ENCODE measurements at regions not wholly inside any gene's neighbourhood (a gene's known extent, or its start where the extent isn't known, plus 50 kb on each side); places are given as distances from the start of the nearest gene placed in this dataset.

GRCh38 chr2:67891642-67892041 lies 171.2 kb downstream of the C1D start:
- no peaks in the 10 kb centered on the region for H3K4me1 ChIP-seq (ENCODE audit: control insufficient read depth, insufficient read depth, low read length)
- ChIA-PET POLR2A (no interaction called here), SMC1A (ENCODE audit: uncharacterized antibody, unreplicated experiment) (interaction anchor here (0.7 kb wide), 1 partner anchor 735 kb away, joined by 3 read pairs; no protein-coding TSS in a partner anchor), CTCF (no interaction called here), RAD21 (ENCODE audit: unreplicated experiment) (no interaction called here)
- H2AFZ ChIP-seq (ENCODE audit: control insufficient read depth, low read depth, low read length), result no peak overlapping the region
- no peaks in the 10 kb centered on the region for H3K9me3 ChIP-seq (replicated peaks; ENCODE audit: control insufficient read depth, insufficient read depth, low read length)
- H3K79me2 ChIP-seq (ENCODE audit: control insufficient read depth, insufficient read depth, low read length), result no peaks in the 10 kb centered on the region
- H3K36me3 ChIP-seq (ENCODE audit: control insufficient read depth in 2 of 2, insufficient read depth in 2 of 2, low read length in 1 of 2), result no peaks in the 10 kb centered on the region
- in situ Hi-C loops (cut with MboI), result no loop called here
- TF ChIP-seq TCF7 (IDR thresholded peaks at IDR 0.05; ENCODE audit: borderline replicate concordance) (no peak), SPI1 (IDR thresholded peaks at IDR 0.05; ENCODE audit: borderline replicate concordance, insufficient read depth, low read depth, low read length) (no peak), KDM1A (IDR thresholded peaks at IDR 0.05; ENCODE audit: borderline replicate concordance) (no peak), TCF3 (IDR thresholded peaks at IDR 0.05; ENCODE audit: borderline replicate concordance, insufficient read depth, low read depth, low read length) (no peak), ZZZ3 (IDR thresholded peaks at IDR 0.05; ENCODE audit: control insufficient read depth, insufficient read length, low read depth) (no peak), DPF2 (IDR thresholded peaks at IDR 0.05) (no peak), MAX (IDR thresholded peaks at IDR 0.05; ENCODE audit: low read depth, low read length) (no peak), POLR2AphosphoS5 (IDR thresholded peaks at IDR 0.05; ENCODE audit: low read length) (no peak), RFX5 (IDR thresholded peaks at IDR 0.05; ENCODE audit: low read depth, low read length) (no peak)
- TF ChIP-seq, protein P1, sequence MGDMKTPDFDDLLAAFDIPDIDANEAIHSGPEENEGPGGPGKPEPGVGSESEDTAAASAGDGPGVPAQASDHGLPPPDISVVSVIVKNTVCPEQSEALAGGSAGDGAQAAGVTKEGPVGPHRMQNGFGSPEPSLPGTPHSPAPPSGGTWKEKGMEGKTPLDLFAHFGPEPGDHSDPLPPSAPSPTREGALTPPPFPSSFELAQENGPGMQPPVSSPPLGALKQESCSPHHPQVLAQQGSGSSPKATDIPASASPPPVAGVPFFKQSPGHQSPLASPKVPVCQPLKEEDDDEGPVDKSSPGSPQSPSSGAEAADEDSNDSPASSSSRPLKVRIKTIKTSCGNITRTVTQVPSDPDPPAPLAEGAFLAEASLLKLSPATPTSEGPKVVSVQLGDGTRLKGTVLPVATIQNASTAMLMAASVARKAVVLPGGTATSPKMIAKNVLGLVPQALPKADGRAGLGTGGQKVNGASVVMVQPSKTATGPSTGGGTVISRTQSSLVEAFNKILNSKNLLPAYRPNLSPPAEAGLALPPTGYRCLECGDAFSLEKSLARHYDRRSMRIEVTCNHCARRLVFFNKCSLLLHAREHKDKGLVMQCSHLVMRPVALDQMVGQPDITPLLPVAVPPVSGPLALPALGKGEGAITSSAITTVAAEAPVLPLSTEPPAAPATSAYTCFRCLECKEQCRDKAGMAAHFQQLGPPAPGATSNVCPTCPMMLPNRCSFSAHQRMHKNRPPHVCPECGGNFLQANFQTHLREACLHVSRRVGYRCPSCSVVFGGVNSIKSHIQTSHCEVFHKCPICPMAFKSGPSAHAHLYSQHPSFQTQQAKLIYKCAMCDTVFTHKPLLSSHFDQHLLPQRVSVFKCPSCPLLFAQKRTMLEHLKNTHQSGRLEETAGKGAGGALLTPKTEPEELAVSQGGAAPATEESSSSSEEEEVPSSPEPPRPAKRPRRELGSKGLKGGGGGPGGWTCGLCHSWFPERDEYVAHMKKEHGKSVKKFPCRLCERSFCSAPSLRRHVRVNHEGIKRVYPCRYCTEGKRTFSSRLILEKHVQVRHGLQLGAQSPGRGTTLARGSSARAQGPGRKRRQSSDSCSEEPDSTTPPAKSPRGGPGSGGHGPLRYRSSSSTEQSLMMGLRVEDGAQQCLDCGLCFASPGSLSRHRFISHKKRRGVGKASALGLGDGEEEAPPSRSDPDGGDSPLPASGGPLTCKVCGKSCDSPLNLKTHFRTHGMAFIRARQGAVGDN (IDR thresholded peaks at IDR 0.05), result no peak
- TF ChIP-seq, protein P2, sequence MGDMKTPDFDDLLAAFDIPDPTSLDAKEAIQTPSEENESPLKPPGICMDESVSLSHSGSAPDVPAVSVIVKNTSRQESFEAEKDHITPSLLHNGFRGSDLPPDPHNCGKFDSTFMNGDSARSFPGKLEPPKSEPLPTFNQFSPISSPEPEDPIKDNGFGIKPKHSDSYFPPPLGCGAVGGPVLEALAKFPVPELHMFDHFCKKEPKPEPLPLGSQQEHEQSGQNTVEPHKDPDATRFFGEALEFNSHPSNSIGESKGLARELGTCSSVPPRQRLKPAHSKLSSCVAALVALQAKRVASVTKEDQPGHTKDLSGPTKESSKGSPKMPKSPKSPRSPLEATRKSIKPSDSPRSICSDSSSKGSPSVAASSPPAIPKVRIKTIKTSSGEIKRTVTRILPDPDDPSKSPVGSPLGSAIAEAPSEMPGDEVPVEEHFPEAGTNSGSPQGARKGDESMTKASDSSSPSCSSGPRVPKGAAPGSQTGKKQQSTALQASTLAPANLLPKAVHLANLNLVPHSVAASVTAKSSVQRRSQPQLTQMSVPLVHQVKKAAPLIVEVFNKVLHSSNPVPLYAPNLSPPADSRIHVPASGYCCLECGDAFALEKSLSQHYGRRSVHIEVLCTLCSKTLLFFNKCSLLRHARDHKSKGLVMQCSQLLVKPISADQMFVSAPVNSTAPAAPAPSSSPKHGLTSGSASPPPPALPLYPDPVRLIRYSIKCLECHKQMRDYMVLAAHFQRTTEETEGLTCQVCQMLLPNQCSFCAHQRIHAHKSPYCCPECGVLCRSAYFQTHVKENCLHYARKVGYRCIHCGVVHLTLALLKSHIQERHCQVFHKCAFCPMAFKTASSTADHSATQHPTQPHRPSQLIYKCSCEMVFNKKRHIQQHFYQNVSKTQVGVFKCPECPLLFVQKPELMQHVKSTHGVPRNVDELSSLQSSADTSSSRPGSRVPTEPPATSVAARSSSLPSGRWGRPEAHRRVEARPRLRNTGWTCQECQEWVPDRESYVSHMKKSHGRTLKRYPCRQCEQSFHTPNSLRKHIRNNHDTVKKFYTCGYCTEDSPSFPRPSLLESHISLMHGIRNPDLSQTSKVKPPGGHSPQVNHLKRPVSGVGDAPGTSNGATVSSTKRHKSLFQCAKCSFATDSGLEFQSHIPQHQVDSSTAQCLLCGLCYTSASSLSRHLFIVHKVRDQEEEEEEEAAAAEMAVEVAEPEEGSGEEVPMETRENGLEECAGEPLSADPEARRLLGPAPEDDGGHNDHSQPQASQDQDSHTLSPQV (IDR thresholded peaks at IDR 0.05), result no peak
- FAIRE-seq (no peak), DNase-seq (ENCODE audit: low read depth, low spot score) (no peak), ATAC-seq (no peak)
- H3K4me3 ChIP-seq, result no peak overlapping the region
- BruUV-seq (replicated peaks), result no TSS peak
- intact Hi-C loops (cut with micrococcal nuclease; ENCODE audit: unreplicated experiment), result no loop called here
- H3K4me2 ChIP-seq (ENCODE audit: control insufficient read depth, insufficient read depth), result no peak overlapping the region
- no peak overlapping the region for H3K27ac ChIP-seq (ENCODE audit: control insufficient read depth, insufficient read depth)
- no peaks in the 10 kb centered on the region; a peak in 1 of 4 replicates for H3K27me3 ChIP-seq (replicated peaks in 1 of 2; ENCODE audit: control insufficient read depth in 2 of 2, insufficient read depth in 2 of 2, low read length in 1 of 2)
- 81% methylated on average over 1 of the region's 1 CpG for WGBS (ENCODE audit: insufficient coverage, insufficient replicate concordance, low lambda C conversion rate, missing lambda C conversion rate)
- H4K20me1 ChIP-seq (ENCODE audit: control insufficient read depth, insufficient read depth), result no peaks in the 10 kb centered on the region
- no peak overlapping the region for H3K9ac ChIP-seq (ENCODE audit: control insufficient read depth, insufficient read depth, low read length)

All from GM12878 (cell line).